Activated naive CD4-positive, alpha-beta T cell treated with anti-CD3 and anti-CD28 coated beads for 36 hours (primary cell): ENCODE measurements at regions not wholly inside any gene's neighbourhood (a gene's known extent, or its start where the extent isn't known, plus 50 kb on each side); places are given as distances from the start of the nearest gene placed in this dataset.

ENCODE experiments used
- CTCF ChIA-PET: fragments of 350-600 bp; sonication (Branson Sonifier 250); formaldehyde crosslinking; loops from one replicate; lab custom pipeline; 2021; ENCODE audit warnings: antibody characterized with exemption; lab: Charles Lee
- DNase-seq: peaks from one replicate; pipeline ENCODE4 v3.0.0-alpha.2; 2020
- H3K27ac Mint-ChIP-seq: one replicate; pipeline ENCODE4 v1.8.0; 2021; ENCODE audit warnings: mild to moderate bottlenecking, mixed read lengths
- H3K27me3 Mint-ChIP-seq: one replicate; pipeline ENCODE4 v1.8.0; 2021; ENCODE audit warnings: low read depth, mixed read lengths
- H3K36me3 Mint-ChIP-seq: one replicate; pipeline ENCODE4 v1.8.0; 2021; ENCODE audit warnings: low read depth, mixed read lengths
- H3K4me1 Mint-ChIP-seq: one replicate; pipeline ENCODE4 v1.8.0; 2021; ENCODE audit warnings: low read depth, mixed read lengths
- H3K4me3 Mint-ChIP-seq: one replicate; pipeline ENCODE4 v1.8.0; 2021; ENCODE audit warnings: mild to moderate bottlenecking, moderate library complexity, mixed read lengths
- H3K9me3 Mint-ChIP-seq: one replicate; pipeline ENCODE4 v1.8.0; 2021; ENCODE audit warnings: mixed read lengths
- intact Hi-C: fragments of 100-400 bp; cut with micrococcal nuclease; formaldehyde crosslinking; loops from one replicate; pipeline ENCODE4 v1.15.1; 2023

- Mint-ChIP-seq H3K27ac (no peak overlapping the region), H3K9me3 (peaks cover 4% of the 10 kb centered on the region), H3K36me3 (no peaks in the 10 kb centered on the region), H3K4me3 (no peak overlapping the region), H3K27me3 (no peaks in the 10 kb centered on the region), H3K4me1 (no peaks in the 10 kb centered on the region)
- intact Hi-C loops = no loop called here
- CTCF ChIA-PET = interaction anchor here (0.6 kb wide), 1 partner anchor 299 kb away, joined by 3 read pairs; no protein-coding TSS in a partner anchor
- DNase-seq = no peak
These were observed 274.5 kb downstream of the INHBA start for GRCh38 chr7:41428381-41428780.

- Mint-ChIP-seq H3K9me3 (peaks cover 4% of the 10 kb centered on the region), H3K4me1 (no peaks in the 10 kb centered on the region), H3K4me3 (no peak overlapping the region), H3K27me3 (no peaks in the 10 kb centered on the region), H3K36me3 (no peaks in the 10 kb centered on the region), H3K27ac (no peak overlapping the region)
- CTCF ChIA-PET = no interaction called here
- no peak for DNase-seq
- intact Hi-C loops = no loop called here
These were observed 277.0 kb downstream of the INHBA start for GRCh38 chr7:41425926-41426325.

GRCh38 chr7:41421056-41421455 lies 281.8 kb downstream of the INHBA start:
- CTCF ChIA-PET = no interaction called here
- H3K27me3 Mint-ChIP-seq = no peaks in the 10 kb centered on the region
- H3K4me3 Mint-ChIP-seq = no peak overlapping the region
- H3K36me3 Mint-ChIP-seq = no peaks in the 10 kb centered on the region
- no peak overlapping the region for H3K27ac Mint-ChIP-seq
- intact Hi-C loops = no loop called here
- H3K4me1 Mint-ChIP-seq = no peaks in the 10 kb centered on the region
- H3K9me3 Mint-ChIP-seq = no peaks in the 10 kb centered on the region
- DNase-seq = no peak

GRCh38 chr7:41420421-41420820 lies 282.5 kb downstream of the INHBA start:
- no peaks in the 10 kb centered on the region for H3K9me3 Mint-ChIP-seq
- H3K27ac Mint-ChIP-seq = no peak overlapping the region
- CTCF ChIA-PET = no interaction called here
- no peak for DNase-seq
- H3K4me3 Mint-ChIP-seq = no peak overlapping the region
- H3K27me3 Mint-ChIP-seq = no peaks in the 10 kb centered on the region
- no peaks in the 10 kb centered on the region for H3K36me3 Mint-ChIP-seq
- intact Hi-C loops = no loop called here
- H3K4me1 Mint-ChIP-seq = no peaks in the 10 kb centered on the region

GRCh38 chr7:41418337-41418736 lies 284.6 kb downstream of the INHBA start:
- Mint-ChIP-seq H3K27me3 (no peaks in the 10 kb centered on the region), H3K27ac (no peak overlapping the region), H3K36me3 (no peaks in the 10 kb centered on the region), H3K4me3 (no peak overlapping the region), H3K9me3 (no peaks in the 10 kb centered on the region), H3K4me1 (no peaks in the 10 kb centered on the region)
- CTCF ChIA-PET = no interaction called here
- no peak for DNase-seq
- intact Hi-C loops = no loop called here

- no peaks in the 10 kb centered on the region for H3K4me1 Mint-ChIP-seq
- no peak overlapping the region for H3K27ac Mint-ChIP-seq
- no peaks in the 10 kb centered on the region for H3K27me3 Mint-ChIP-seq
- H3K9me3 Mint-ChIP-seq = no peaks in the 10 kb centered on the region
- CTCF ChIA-PET = no interaction called here
- no peak overlapping the region for H3K4me3 Mint-ChIP-seq
- no peaks in the 10 kb centered on the region for H3K36me3 Mint-ChIP-seq
- DNase-seq = no peak
- intact Hi-C loops = no loop called here
These were observed 286.7 kb downstream of the INHBA start for GRCh38 chr7:41416208-41416595.

- Mint-ChIP-seq H3K4me1 (no peaks in the 10 kb centered on the region), H3K27ac (no peak overlapping the region), H3K27me3 (no peaks in the 10 kb centered on the region), H3K9me3 (no peaks in the 10 kb centered on the region), H3K4me3 (no peak overlapping the region), H3K36me3 (no peaks in the 10 kb centered on the region)
- DNase-seq = no peak
- intact Hi-C loops = no loop called here
- CTCF ChIA-PET = interaction anchor here (0.5 kb wide), 1 partner anchor 290 kb away, joined by 3 read pairs; no protein-coding TSS in a partner anchor
These were observed 287.3 kb downstream of the INHBA start for GRCh38 chr7:41415471-41416207.

GRCh38 chr7:41415051-41415450 lies 287.8 kb downstream of the INHBA start:
- no peaks in the 10 kb centered on the region for H3K4me1 Mint-ChIP-seq
- H3K36me3 Mint-ChIP-seq = no peaks in the 10 kb centered on the region
- CTCF ChIA-PET = interaction anchor here (0.5 kb wide), 1 partner anchor 290 kb away, joined by 3 read pairs; no protein-coding TSS in a partner anchor
- no peaks in the 10 kb centered on the region for H3K27me3 Mint-ChIP-seq
- H3K4me3 Mint-ChIP-seq = no peak overlapping the region
- no peak for DNase-seq
- H3K27ac Mint-ChIP-seq = no peak overlapping the region
- intact Hi-C loops = no loop called here
- no peaks in the 10 kb centered on the region for H3K9me3 Mint-ChIP-seq

GRCh38 chr7:41404375-41405074 lies 298.4 kb downstream of the INHBA start:
- no peaks in the 10 kb centered on the region for H3K36me3 Mint-ChIP-seq
- no peak overlapping the region for H3K4me3 Mint-ChIP-seq
- H3K4me1 Mint-ChIP-seq = no peaks in the 10 kb centered on the region
- intact Hi-C loops = no loop called here
- H3K27me3 Mint-ChIP-seq = no peaks in the 10 kb centered on the region
- no peak overlapping the region for H3K27ac Mint-ChIP-seq
- DNase-seq = no peak
- H3K9me3 Mint-ChIP-seq = peaks cover 3% of the 10 kb centered on the region
- CTCF ChIA-PET = no interaction called here

- Mint-ChIP-seq H3K36me3 (no peaks in the 10 kb centered on the region), H3K27me3 (peaks cover 2% of the 10 kb centered on the region), H3K27ac (no peak overlapping the region), H3K4me3 (no peak overlapping the region), H3K9me3 (peaks cover 3% of the 10 kb centered on the region), H3K4me1 (no peaks in the 10 kb centered on the region)
- DNase-seq = no peak
- CTCF ChIA-PET = no interaction called here
- intact Hi-C loops = no loop called here
These were observed 299.6 kb downstream of the INHBA start for GRCh38 chr7:41403291-41403690.

- Mint-ChIP-seq H3K27ac (no peak overlapping the region), H3K4me1 (no peaks in the 10 kb centered on the region), H3K27me3 (peaks cover 2% of the 10 kb centered on the region), H3K9me3 (peaks cover 7% of the 10 kb centered on the region), H3K36me3 (no peaks in the 10 kb centered on the region), H3K4me3 (no peak overlapping the region)
- CTCF ChIA-PET = no interaction called here
- no peak for DNase-seq
- intact Hi-C loops = no loop called here
These were observed 301.1 kb downstream of the INHBA start for GRCh38 chr7:41401833-41402232.

- Mint-ChIP-seq H3K9me3 (peaks cover 7% of the 10 kb centered on the region), H3K4me1 (no peaks in the 10 kb centered on the region), H3K36me3 (no peaks in the 10 kb centered on the region), H3K27me3 (peaks cover 2% of the 10 kb centered on the region), H3K27ac (no peak overlapping the region), H3K4me3 (no peak overlapping the region)
- CTCF ChIA-PET = no interaction called here
- no peak for DNase-seq
- intact Hi-C loops = no loop called here
These were observed 303.7 kb downstream of the INHBA start for GRCh38 chr7:41399171-41399570.

- intact Hi-C loops = no loop called here
- H3K27me3 Mint-ChIP-seq = no peaks in the 10 kb centered on the region
These were observed 311.1 kb downstream of the INHBA start for GRCh38 chr7:41391818-41392217.

More at GRCh38 chr7:41391818-41392217, 311.1 kb downstream of the INHBA start:
- Mint-ChIP-seq H3K4me3 (no peak overlapping the region), H3K4me1 (no peaks in the 10 kb centered on the region), H3K9me3 (peaks cover 4% of the 10 kb centered on the region), H3K27ac (no peak overlapping the region), H3K36me3 (no peaks in the 10 kb centered on the region)
- no peak for DNase-seq
- CTCF ChIA-PET = no interaction called here
